B cell (primary cell): ENCODE measurements at regions not wholly inside any gene's neighbourhood (a gene's known extent, or its start where the extent isn't known, plus 50 kb on each side); places are given as distances from the start of the nearest gene placed in this dataset.

Source experiments
- CTCF ChIP-seq: fragments of 200-600 bp; IDR thresholded peaks from one replicate; pipeline ENCODE4 v1.8.0; 2022; ENCODE audit warnings: antibody characterized with exemption, mild to moderate bottlenecking
- EZH2 ChIP-seq: IDR thresholded peaks from 2 replicates; pipeline ENCODE4 v1.6.1; 2012; ENCODE audit warnings: borderline replicate concordance, low read depth, mild to moderate bottlenecking, moderate library complexity, low read length; ENCODE audit not compliant: insufficient read depth, poor library complexity, severe bottlenecking

- TF ChIP-seq EZH2 (no peak), CTCF (no peak)
Measured at GRCh38 chr16:52748741-52749140, 201.8 kb upstream of the TOX3 start.
